Erythroblast (primary cell): ENCODE measurements at regions not wholly inside any gene's neighbourhood (a gene's known extent, or its start where the extent isn't known, plus 50 kb on each side); places are given as distances from the start of the nearest gene placed in this dataset.
"Not testable (repeated sequence)": the region's sequence is repeated elsewhere in the genome, so short reads cannot be mapped to it uniquely, and the experiment has no call there.

Experiments
- DNase-seq, 2 experiments: peaks; one replicate each; lab custom pipeline; 2025; lab: John Stamatoyannopoulos, UW
- GATA1 ChIP-seq: IDR thresholded peaks from 2 replicates; pipeline ENCODE4 v1.6.1; 2011; ENCODE audit warnings: low read depth, mild to moderate bottlenecking, control low read depth, low read length, moderate library complexity
- POLR2A ChIP-seq: IDR thresholded peaks from 2 replicates; pipeline ENCODE4 v1.6.1; 2011; ENCODE audit warnings: mild to moderate bottlenecking, low read length

GRCh38 chr1:60279798-60280197 lies 206.2 kb upstream of the C1orf87 start:
- no peak for TF ChIP-seq POLR2A
- TF ChIP-seq GATA1, result no peak
- DNase-seq, result no peak

- TF ChIP-seq POLR2A (no peak), GATA1 (no peak)
- DNase-seq, result no peak
Observed at GRCh38 chr1:60277269-60277668, 203.7 kb upstream of the C1orf87 start.

GRCh38 chr1:60274422-60275290 lies 201.1 kb upstream of the C1orf87 start:
- TF ChIP-seq GATA1, result no peak
- TF ChIP-seq POLR2A, result no peak
- no peak for DNase-seq

- TF ChIP-seq GATA1 (no peak), POLR2A (no peak)
- no peak for DNase-seq
Observed at GRCh38 chr1:60273185-60273584, 199.6 kb upstream of the C1orf87 start.

GRCh38 chr1:60271041-60271440 lies 197.5 kb upstream of the C1orf87 start:
- no peak for DNase-seq
- TF ChIP-seq POLR2A (no peak), GATA1 (no peak)

GRCh38 chr1:60268451-60268850 lies 194.9 kb upstream of the C1orf87 start:
- DNase-seq, result no peak
- TF ChIP-seq GATA1 (no peak), POLR2A (no peak)

- TF ChIP-seq POLR2A, result no peak
- no peak for TF ChIP-seq GATA1
- no peak for DNase-seq
Observed at GRCh38 chr1:60265560-60266535, 192.3 kb upstream of the C1orf87 start.

- TF ChIP-seq POLR2A (no peak), GATA1 (no peak)
- DNase-seq, result no peak
Observed at GRCh38 chr1:60262701-60263100, 189.1 kb upstream of the C1orf87 start.

GRCh38 chr1:60257531-60257930 lies 184.0 kb upstream of the C1orf87 start:
- TF ChIP-seq POLR2A, result no peak
- TF ChIP-seq GATA1, result no peak
- DNase-seq, result no peak

GRCh38 chr1:60255565-60255964 lies 182.0 kb upstream of the C1orf87 start:
- no peak for TF ChIP-seq POLR2A
- TF ChIP-seq GATA1, result no peak
- no peak for DNase-seq

- DNase-seq, result no peak
- TF ChIP-seq GATA1 (no peak), POLR2A (no peak)
Observed at GRCh38 chr1:60251426-60251825, 177.9 kb upstream of the C1orf87 start.

GRCh38 chr1:60247467-60247866 lies 173.9 kb upstream of the C1orf87 start:
- not testable (repeated sequence) for DNase-seq

GRCh38 chr1:60245324-60245723 lies 171.8 kb upstream of the C1orf87 start:
- no peak for DNase-seq
- TF ChIP-seq POLR2A (no peak), GATA1 (no peak)

GRCh38 chr1:60244906-60245305 lies 171.3 kb upstream of the C1orf87 start:
- no peak for DNase-seq
- no peak for TF ChIP-seq POLR2A
- TF ChIP-seq GATA1, result no peak
